Ammon's horn (tissue), 1 donor: ENCODE measurements at regions not wholly inside any gene's neighbourhood (a gene's known extent, or its start where the extent isn't known, plus 50 kb on each side); places are given as distances from the start of the nearest gene placed in this dataset.

Experiments used
- DNase-seq: peaks from one replicate; pipeline ENCODE4 v3.0.0-alpha.2; 2016; ENCODE audit warnings: low spot score

DNA sequence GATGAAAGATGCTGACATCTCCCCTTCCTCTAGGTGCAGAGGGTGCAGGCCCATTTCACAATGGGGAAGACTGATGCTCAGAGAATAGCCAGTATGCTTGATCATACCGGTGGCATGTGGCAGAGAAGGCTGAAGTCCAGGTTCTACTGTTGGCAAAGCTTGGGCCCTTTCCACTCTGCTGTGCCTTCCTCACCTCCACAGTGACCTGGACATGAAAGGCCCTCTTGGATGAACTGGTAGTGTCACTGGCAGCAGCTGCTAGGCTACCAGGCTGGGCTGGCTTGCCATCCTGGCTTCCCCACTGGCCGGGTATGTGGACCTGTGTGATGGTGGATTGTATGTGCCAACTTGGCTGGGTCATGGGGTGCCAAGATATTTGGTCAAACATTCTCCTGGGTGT lies 92.0 kb downstream of the GADD45G start:
- no peak for DNase-seq

DNA sequence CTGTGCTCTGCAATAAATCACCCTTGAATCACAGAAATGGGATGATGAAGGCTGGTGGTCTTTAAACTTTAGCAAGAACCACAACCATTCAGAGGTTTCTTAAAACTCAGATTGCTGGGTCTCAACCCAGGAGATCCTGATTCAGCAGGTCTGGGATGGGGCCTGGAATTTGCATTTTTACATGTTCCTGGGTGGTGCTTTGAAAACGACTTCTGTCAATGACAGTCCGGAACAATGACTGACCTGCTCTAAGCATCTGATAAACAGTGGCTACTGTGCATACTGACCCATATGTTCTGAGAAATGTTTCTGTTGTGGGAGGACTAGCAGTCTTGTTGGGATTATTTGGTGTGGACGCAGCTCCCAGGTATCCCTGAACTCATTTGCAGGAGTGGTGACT lies 92.7 kb downstream of the GADD45G start:
- no peak for DNase-seq

DNA sequence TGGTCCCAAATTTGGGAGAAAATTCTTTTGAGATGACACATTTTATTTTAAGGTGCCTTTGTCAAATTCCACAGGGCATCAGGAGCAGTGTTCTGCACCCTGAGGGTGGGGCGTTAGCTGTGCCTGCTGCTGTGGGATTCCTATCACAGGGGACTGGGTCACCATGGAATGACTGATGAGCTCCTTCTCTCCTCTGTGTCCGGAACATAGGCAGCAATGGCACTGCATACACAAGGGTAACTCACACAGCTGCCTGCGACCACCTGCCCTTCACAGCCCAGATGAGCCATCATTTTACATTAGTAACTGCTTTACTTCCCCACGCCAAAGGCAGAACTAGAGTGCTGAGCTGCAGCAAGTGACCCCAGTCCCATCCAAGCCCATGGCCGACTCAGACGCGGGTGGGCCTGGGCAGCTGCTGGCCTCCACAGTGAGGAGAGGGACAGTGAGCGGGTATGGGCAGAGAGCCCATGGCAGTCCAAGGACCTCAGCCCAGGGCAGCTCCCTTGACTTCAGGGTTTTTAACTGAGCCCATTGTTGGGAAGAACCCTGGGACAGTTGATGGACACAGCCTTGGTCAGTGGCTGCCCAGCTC lies 93.7 kb downstream of the GADD45G start:
- no peak for DNase-seq

DNA sequence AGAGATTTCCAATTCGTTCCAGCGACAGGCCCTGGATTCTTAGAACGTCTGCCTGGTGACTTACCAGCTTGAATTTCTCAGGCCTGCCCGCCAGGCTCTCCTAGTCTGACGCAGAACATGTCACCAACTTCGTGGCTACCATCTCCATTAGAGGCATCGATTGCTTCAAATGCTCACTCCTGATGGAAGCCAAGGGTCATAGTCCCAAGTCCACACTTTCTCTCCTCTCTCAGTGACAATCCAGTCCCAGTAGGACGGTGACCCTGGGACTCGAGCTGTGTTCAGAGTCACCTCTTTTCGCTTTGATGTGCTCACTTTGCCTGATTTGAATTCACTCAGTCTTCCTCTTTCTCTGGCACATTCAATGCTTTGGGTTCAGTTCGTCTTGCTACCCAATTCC lies 94.8 kb downstream of the GADD45G start:
- DNase-seq = no peak

DNA sequence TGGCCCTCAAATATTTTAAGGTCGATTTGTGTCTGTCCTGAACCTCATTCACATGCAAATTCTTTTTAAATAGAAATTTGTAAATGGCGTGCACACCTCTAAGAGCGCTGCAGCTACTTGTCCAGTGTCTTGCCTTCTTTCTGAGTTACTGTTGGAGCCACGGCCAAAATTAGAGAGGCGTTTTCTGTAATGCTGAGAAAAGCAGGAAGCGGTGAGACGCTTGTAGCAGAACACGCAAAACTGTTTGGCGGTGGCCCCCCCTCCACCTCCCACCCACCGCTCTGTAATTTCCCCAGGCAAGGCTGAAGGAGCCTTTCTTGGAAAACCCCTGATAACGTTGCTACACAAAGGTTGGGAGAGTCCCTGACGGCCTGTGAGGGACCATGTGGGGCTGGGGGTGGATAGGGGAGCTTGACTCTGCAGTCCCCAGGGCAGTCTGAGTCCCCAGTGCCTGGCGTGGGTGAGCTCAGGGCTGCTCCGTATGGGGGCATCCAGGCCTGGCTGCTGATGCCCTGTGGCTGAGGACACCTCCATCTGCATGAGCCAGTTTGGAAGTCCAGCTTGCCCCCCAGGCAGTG lies 96.5 kb downstream of the GADD45G start:
- DNase-seq = no peak

DNA sequence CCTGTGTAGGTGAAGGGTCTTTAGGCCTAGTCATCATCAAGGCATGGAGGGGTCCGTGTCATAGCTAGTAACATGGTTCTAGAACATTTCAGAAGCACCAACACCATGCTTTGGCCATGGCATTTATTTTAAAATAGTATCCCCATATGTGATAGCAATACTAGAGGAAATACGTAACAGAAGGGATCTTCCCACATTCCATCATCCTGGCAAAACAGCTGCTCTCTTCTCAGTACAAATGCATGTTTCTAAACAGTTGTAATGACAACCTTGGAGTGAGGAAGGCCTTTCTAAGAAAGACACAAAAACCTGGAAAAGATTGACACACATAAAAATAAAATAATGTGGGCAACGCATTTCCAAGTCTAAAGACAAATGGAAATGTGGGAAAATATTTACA lies 97.6 kb downstream of the GADD45G start:
- no peak for DNase-seq

DNA sequence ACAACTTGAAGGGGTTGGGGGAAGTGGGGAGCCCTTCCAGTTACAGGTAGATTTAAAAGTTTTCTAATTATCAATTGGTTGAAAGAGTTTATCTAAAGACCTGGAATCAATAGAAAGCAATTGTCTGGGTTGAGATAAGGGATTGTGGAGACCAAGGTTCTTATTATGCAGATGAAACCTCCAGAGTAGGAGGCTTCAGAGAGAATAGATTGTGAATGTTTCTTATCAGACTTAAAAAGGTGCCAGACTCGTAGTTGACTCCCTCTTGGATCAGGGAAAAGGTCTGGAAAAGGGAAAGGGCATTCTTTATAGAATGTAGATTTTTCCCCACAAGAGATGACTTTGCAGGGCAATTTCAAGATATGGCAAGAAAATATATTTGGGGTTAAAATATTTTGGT lies 100.8 kb downstream of the GADD45G start:
- DNase-seq = no peak

DNA sequence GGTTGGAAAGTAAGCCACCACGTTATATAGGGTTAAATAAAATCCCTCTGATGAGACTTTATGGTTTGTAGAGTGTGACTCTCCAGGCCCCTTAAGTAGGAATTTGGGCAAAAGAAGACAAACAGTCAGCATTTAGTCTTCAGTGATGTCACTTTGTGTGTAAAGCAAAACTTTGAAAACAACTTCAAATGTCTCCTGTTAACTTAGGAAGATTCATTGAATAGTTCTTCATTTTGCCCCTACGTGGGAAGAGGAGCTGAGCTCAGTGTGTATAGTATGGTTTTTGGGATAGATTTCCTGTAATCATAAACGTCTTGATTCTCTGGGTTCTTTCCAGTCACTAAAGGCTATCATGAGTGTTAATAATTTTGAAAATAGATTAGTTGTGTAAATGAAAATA lies 101.3 kb downstream of the GADD45G start:
- no peak for DNase-seq

DNA sequence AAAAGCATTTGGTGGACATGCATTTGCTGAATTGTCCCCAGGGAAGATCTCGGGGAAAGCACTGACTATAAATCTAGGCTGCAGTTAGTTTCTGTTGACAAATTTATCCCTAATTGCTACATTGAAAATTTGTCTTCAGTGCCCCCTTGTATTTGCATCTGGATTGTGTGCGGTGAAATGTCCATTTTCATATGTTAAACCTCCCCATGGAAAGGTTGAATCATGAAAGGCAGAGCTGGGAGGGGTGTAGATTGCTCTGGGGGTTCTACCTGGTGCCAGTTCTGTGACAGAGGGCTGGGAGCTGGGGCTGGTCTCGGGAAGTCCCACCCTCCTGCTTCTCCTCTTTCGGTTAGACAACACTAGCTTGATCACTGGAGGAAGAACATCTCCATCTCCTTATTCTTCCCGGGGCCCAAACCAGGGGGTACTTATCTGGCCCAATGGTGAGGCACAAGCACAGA lies 101.9 kb downstream of the GADD45G start:
- DNase-seq = no peak

DNA sequence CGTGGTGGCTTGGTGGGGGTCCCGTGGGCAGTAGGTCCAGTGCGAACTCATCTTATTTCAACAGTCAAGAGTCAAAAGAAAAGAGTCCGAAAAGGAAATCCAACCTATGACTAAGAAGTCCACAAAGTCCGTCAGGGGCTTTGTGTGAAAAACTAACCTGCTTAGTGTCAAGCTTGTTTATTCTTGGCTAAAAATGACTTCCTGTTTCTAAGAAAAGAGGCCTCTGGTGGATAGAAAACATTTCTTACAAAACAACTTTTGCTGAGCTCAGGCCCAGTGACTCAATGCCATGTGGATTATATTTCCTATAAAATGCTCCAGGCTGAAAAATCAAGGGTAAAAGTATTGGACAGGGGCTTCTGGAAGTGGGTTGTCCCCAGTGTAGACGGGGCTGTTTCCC lies 105.9 kb downstream of the GADD45G start:
- DNase-seq = no peak

DNA sequence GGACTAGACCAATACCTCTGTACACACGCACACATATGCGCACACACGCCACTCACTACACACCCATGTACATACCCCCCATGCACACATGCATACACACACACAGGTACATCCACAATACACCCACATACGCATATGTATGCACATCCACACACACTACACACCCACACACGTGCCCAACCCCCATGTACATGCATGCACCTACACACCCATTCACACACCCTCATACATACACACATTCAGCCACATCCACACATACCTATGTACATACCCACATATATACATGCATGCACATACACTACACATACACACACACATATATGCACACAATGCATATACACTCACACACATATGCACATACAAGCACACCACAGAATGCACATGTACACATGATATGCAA lies 107.1 kb downstream of the GADD45G start:
- no peak for DNase-seq

DNA sequence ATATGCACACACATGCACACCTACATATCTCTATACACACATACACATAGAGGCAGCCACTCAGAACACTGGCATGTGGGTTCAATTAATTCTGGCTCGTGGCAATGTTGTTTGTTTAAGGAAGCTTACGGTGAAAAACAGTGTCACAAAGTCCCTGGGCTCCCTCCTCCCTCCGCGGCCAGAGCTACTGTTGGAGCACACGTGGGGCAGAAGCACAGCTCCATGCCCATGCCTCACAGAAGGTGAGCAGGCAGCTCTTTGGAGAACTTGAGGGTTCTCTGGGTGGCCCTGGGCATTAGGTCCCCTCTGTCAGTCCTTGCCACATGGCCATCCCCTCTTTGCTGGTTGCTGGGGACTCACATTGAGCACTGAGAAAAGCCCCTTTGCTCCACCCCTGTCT lies 107.5 kb downstream of the GADD45G start:
- DNase-seq = no peak

DNA sequence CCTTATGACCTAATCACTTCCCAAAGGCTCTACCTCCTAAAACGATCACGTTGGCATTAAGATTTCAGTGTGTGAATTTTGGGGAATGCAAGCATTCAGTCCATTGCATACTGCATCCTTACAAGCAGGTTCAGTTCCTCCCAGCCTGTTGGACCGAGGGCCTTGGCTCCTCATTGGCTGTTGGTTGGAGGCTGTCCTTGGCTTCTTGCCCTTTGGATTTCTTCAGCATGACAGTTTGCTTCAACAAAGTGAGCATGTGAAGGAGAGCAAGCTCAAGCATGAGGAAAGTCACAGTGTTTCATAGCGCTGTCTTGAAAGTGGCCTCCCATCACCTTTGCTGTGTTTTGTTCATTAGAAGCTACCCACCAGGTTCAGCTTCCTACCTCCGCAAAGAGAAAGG lies 109.5 kb downstream of the GADD45G start:
- DNase-seq = peak; percentile 18

DNA sequence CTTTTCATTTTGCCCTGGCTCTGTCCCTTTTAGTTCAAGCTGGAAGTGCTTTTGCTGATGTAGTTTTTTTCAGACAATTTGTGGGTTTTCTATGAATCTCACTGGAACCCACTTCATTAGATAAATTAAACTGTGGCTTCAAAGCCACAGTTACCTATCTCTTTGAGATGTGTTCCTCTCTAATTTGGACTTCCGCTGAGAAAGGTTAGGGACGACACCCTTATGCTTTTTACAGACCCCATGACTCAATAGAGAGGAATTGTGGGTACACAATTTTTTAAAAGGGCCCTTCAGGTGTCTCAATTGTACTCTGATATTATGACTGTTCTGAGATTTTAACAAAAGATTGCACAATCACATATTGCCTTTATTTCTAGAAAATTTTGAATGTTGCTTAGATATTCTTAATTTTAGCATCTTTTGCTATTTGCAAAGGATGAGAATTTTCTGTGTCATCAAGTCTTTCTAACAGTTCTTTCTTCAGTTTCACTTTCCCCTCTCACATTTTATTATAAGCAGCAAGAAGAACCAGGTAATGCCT lies 110.6 kb downstream of the GADD45G start:
- DNase-seq = no peak

DNA sequence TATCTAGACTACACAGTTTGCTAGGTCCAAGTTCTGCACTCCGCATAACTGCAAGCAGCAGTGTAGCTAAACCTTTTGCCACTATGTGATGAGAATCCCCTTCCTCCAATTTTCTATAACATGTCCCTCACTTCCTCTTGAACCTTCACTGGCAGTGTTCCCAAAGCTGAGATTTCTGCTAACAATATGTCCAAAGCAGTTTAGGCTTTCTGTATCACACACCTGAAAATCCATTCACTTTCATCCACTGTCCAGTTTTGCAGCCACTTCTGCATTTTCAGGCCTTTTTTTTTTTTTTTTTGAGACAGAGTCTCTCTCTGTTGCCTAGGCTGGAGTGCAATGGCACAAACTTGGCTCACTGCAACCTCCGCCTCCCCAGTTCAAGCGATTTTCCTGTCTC lies 111.1 kb downstream of the GADD45G start:
- DNase-seq = no peak

DNA sequence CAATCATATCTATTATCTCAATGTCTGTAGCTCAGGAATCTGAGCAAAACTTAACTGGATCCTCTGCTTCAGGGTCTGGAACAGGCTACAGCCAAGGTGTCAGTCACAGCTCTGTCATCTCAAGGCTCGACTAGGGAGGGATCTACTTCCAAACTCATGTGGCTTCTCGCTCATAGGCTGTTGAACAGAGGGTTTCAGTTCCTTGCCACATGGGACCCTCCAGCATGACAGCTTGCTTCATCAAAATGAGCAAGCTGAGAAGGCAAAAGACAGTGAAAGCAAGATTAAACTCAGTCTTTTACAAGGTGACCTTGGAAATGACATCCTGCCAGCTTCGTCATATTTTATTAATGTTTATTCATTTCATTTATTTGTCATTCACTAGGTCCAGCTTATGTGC lies 111.7 kb downstream of the GADD45G start:
- DNase-seq = no peak

DNA sequence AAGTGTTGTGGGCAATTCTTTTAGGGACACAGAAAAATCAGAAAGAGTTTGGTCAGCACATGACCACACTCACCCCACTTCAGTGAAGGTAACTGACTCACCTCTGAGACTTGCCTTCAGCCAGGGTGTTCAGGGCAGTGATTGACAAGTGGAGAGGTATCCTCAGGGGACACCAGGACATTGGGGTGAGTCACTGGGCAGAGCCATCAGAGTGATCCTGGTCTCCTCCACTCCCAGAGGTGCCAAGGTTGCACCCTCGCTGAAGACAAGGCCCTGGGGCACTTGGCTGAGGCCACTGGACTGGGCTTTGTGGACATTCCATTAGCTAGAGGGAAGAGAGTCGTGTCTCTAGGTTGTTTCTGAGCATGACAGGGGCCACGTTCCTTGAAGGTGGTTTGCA lies 113.4 kb downstream of the GADD45G start:
- no peak for DNase-seq

DNA sequence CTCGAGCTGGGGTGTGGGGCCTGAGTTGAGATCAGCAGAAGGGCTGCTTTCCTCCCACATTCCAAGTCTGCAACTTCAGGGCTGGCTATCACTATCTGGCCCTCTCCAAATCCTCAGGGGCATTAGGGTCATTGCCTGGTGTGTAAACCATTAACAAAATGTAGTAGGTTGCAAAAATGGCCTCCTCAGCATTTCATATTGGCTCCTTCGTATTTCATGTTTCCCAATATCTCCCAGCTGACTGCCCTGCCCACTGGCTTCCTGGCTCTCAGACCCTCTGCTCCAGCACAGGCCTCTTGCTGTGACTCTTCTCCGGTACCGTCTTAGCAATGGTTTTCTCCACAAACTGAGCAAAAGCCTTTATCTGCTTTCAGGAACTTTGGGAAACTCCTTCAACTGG lies 113.8 kb downstream of the GADD45G start:
- DNase-seq = no peak

DNA sequence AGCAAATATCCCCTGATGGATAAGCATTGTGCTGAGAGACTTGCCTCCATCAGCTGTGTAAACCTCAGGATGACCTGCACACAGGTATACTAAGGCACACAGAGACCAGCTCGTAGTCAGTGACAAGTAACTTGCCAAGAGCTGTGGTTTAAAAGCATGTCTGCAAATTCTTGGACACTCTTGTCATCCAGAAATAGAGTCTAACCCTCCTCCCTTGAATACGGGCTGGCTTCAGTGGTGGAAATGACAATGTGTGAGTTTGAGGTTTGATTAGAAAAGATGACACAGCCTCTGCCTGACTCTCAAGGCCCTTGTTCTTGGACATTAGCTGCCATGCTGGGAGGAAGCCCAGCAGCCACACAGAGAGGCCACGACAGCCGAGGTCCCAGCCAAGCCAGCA lies 114.4 kb downstream of the GADD45G start:
- DNase-seq = no peak

DNA sequence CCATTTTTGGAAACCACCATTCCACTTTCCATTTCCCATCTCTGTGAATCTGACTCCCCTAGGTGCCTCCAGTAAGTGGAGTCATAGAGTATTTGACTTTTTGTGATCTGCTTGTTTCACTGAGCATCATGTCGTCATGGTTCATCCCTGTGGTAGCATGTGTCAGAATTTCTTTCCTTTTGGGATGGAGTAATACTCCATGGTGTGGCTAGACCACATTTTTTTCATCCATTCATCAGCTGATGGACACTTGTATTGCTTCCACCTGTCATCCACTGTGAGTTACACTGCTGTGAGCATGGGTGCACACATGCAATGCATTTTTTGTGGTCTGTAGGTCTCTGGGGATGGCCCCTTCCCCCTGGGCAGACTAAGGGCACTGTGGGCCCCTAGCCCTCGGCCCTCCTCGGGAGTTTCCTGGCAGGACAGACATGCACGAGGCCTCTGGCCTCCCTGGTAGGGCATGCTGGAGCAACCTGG lies 115.9 kb downstream of the GADD45G start:
- DNase-seq = no peak

DNA sequence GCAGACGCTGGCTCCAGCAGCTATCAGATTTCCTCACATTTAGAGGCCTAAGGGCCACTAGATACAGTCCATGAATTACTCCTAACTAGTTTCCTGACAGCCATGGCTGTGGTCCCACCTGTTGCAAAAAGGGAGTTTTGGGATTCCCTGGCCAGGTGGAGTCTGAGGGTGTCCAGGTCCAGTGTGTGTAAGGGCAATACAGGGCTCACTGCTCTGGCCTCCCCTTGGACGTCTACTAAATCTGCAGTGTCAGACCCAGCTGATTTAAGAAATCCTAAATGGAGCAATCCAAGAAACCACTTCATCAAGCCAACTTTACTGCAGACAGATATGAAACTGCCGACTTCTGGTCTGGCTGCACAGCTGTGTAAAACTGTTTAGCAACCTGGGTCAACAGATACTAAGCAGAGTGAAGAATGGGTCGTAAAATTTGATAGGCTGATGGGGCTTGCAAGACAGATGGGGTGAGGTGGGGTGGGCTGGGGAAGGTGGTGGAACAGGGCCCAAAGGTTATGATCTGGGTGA lies 116.4 kb downstream of the GADD45G start:
- DNase-seq = no peak

DNA sequence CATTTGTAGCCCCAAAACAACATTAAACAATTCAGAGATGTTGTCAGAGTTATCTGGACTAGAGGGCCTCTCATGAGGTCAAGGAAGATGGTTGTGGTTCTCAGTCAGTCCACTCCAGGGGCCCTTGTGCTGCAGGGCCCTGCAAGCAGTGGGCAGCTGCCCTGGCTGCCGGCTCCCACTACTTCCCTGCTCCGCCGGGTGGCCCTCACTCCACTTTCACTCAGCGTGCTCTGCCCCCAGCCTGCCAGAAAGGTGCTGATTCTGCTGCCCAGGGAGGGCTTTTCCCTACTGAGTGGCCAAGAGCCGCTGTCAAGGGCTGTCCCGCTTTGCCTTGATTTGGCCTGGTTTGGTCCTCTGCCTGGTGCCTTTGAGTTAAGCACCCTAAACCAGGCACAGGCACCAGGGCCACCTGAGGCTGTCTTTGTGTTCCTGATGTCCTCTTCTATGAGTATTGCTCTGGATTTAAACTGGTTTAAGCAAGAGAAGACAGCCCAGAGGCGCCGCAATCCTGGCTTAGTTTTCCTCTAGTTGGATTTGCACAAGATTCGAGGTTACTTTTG lies 117.2 kb downstream of the GADD45G start:
- no peak for DNase-seq

DNA sequence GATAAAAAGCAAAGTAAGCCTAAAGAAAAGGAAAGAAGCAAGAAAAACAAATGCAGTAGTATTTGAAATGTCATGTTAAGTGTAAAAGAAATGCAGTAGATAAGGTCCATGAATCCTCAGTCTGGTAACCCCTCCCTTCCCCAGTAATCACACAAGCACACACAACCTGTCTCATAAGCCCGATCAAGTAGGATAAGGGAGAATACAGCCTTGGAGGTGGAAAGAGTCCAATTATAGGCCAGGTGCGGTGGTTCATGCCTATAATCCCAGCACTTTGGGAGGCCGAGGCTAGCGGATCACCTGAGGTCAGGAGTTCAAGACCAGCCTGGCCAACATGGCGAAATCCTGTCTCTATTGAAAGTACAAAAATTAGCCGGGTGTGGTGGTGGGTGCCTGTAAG lies 117.9 kb downstream of the GADD45G start:
- no peak for DNase-seq
